Cardiac muscle cell (in vitro differentiated cells and primary cell): ENCODE measurements at regions not wholly inside any gene's neighbourhood (a gene's known extent, or its start where the extent isn't known, plus 50 kb on each side); places are given as distances from the start of the nearest gene placed in this dataset.

Experiments used
- DNase-seq, 2 donors: peaks; one replicate each; pipeline versions ENCODE4 v3.0.0 to v3.0.0-alpha.2; 2010 to 2017; ENCODE audit warnings: low read depth in 1 of 2, low spot score in 1 of 2
- H3K27ac ChIP-seq: fragments of 200-600 bp; sonication (generic); 2 replicates; pipeline ENCODE4 v1.5.1; 2016
- H3K27me3 ChIP-seq: fragments of 200-600 bp; sonication (generic); 2 replicates; pipeline ENCODE4 v1.6.0; 2016; ENCODE audit warnings: control low read depth
- H3K36me3 ChIP-seq: fragments of 200-600 bp; sonication (generic); 2 replicates; pipeline ENCODE4 v1.5.1; 2016; ENCODE audit warnings: control low read depth
- H3K4me1 ChIP-seq: fragments of 200-600 bp; sonication (generic); 2 replicates; pipeline ENCODE4 v1.8.1; 2017; ENCODE audit warnings: low read depth, mild to moderate bottlenecking, mixed run types
- H3K4me3 ChIP-seq: fragments of 200-600 bp; sonication (generic); 2 replicates; pipeline ENCODE4 v1.5.1; 2016; ENCODE audit warnings: mild to moderate bottlenecking
- H3K9me3 ChIP-seq: fragments of 200-600 bp; sonication (generic); 2 replicates; pipeline ENCODE4 v1.5.1; 2017; ENCODE audit warnings: low read depth, mild to moderate bottlenecking, control low read depth
- TF ChIP-seq, protein P1 (sequence below): IDR thresholded peaks from 2 replicates; pipeline ENCODE4 v1.5.1; 2012; ENCODE audit warnings: low read depth, mild to moderate bottlenecking, low read length

DNA sequence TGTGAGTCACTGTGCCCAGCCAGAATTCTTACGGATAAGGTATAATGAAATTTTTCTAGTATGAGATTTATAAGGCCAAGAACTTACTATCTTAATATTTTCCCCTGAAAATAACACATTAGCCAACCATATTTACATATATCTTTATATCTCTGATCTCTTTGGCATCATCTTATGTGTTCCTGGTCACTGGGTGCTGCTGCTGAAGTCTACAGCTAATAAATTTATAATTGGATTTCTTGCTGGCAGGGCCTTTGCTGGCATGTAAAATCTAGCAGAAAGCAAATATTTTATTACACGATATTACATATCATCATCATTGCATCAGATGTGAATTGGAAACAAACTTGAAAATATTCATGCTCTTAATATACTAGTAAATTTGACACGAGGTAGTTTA, 590.7 kb downstream of the ANXA1 start:
- Histone ChIP-seq H3K4me1 (no peaks in the 10 kb centered on the region), H3K27me3 (no peaks in the 10 kb centered on the region), H3K27ac (no peak overlapping the region), H3K36me3 (no peaks in the 10 kb centered on the region), H3K4me3 (no peak overlapping the region), H3K9me3 (no peaks in the 10 kb centered on the region)
- DNase-seq = no peak
- TF ChIP-seq, protein P1, sequence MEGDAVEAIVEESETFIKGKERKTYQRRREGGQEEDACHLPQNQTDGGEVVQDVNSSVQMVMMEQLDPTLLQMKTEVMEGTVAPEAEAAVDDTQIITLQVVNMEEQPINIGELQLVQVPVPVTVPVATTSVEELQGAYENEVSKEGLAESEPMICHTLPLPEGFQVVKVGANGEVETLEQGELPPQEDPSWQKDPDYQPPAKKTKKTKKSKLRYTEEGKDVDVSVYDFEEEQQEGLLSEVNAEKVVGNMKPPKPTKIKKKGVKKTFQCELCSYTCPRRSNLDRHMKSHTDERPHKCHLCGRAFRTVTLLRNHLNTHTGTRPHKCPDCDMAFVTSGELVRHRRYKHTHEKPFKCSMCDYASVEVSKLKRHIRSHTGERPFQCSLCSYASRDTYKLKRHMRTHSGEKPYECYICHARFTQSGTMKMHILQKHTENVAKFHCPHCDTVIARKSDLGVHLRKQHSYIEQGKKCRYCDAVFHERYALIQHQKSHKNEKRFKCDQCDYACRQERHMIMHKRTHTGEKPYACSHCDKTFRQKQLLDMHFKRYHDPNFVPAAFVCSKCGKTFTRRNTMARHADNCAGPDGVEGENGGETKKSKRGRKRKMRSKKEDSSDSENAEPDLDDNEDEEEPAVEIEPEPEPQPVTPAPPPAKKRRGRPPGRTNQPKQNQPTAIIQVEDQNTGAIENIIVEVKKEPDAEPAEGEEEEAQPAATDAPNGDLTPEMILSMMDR = no peak

DNA sequence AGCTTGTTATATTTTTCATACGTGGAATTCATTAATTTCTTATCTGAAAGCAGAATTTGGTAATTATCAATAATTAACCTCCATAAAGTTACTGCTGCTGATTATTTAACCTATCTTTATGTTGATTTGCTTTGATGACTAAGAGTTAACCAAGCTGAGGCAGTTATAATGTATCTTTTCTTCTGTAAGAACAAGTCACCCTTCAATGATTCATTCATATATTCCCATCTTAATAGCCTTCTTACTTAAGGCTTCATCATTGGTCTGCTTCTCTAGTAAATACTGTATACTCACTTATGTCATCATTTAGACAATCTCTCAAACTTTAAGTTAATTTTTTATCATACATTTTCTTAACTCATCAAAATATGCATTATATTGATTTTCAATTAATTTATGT, 592.2 kb downstream of the ANXA1 start:
- no peaks in the 10 kb centered on the region for H3K4me1 ChIP-seq
- TF ChIP-seq, protein P1 = no peak
- no peak for DNase-seq

DNA sequence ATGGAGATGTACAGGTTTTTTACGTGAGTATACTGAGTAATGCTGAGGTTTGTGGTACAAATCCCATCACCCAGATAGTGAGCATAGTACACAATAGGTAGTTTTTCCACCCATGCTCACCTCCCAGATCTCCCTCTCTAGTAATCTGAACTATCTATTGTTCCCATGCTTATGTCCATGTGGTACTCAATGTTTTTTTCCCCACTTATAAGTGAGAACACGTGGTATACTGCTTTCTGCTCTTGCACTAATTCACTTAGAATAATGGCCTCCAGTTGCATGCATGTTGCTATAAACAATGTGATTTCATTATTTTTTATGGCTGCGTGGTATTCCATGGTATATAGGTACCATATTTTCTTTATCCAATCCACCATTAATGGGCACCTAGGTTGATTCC, 593.9 kb downstream of the ANXA1 start:
- DNase-seq = no peak
- TF ChIP-seq, protein P1 = no peak
- Histone ChIP-seq H3K27me3 (no peaks in the 10 kb centered on the region), H3K4me1 (no peaks in the 10 kb centered on the region), H3K36me3 (no peaks in the 10 kb centered on the region), H3K9me3 (no peaks in the 10 kb centered on the region), H3K4me3 (no peak overlapping the region), H3K27ac (no peak overlapping the region)

More for the DNA sequence above, 592.2 kb downstream of the ANXA1 start:
- H3K9me3 ChIP-seq = no peaks in the 10 kb centered on the region
- no peaks in the 10 kb centered on the region for H3K36me3 ChIP-seq
- no peaks in the 10 kb centered on the region for H3K27me3 ChIP-seq
- no peak overlapping the region for H3K27ac ChIP-seq
- no peak overlapping the region for H3K4me3 ChIP-seq

DNA sequence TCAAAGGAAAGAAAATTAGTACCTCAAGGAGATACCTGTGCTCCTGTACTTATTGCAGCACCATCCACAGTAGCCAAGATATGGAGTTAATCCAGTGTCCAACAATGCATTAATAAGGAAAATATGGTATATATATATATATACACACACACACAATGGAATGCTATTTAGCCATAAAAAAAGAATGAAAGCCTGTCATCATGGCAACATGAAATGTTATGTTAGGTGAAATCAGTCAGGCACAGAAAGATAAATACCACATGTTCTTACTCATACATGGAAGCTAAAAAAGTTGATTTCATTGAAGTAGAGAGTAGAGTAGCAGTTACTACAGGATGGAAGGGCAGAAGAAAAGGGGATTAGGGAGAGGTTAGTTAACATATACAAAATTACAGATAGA, 601.5 kb downstream of the ANXA1 start:
- DNase-seq = no peak
- H3K4me3 ChIP-seq = no peak overlapping the region
- no peaks in the 10 kb centered on the region for H3K4me1 ChIP-seq
- TF ChIP-seq, protein P1 = no peak
- H3K36me3 ChIP-seq = no peaks in the 10 kb centered on the region
- H3K9me3 ChIP-seq = no peaks in the 10 kb centered on the region
- H3K27me3 ChIP-seq = no peaks in the 10 kb centered on the region
- no peak overlapping the region for H3K27ac ChIP-seq

DNA sequence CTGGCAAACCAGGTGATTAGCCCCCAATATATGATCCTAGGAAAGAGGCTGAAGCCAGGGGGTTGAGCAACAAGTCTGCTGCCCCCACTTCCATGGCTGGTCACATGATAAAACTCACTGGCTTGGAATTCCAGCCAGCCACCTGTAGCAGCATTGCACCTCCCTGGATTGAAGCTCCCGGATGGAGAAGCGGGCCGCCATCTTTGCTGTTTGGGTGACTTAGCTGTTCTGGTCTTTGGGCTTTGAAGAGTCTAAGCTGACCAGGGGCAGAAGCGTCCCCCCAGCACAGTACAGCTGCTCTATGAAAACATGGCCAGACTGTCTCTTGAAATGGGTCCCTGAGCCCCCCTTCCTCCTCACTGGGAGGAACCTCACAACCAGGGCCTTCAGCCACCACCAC, 610.2 kb downstream of the ANXA1 start:
- Histone ChIP-seq H3K9me3 (no peaks in the 10 kb centered on the region), H3K27ac (no peak overlapping the region), H3K4me3 (no peak overlapping the region), H3K36me3 (no peaks in the 10 kb centered on the region), H3K27me3 (no peaks in the 10 kb centered on the region), H3K4me1 (no peaks in the 10 kb centered on the region)
- no peak for DNase-seq
- TF ChIP-seq, protein P1 = no peak

DNA sequence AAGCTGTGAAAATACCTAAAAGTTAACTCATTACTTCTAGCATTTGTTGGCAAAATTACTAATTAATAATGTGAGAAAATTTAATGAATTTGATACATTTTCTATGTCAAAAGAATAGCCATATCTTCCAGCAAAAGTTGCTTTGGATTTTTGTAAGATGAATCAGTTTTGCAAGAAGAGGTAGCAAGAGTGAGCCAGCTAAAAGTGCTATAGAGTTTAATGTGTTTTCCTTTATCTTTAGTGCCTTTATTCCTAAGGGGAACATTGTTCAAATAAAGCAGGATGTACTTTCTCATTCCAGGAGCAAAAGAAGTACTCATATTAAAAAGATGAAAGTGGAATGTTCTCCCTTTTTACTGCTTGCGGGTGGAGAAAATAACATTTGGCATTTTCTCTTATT, 622.2 kb downstream of the ANXA1 start:
- H3K4me1 ChIP-seq = no peaks in the 10 kb centered on the region
- H3K27me3 ChIP-seq = no peaks in the 10 kb centered on the region
- H3K9me3 ChIP-seq = no peaks in the 10 kb centered on the region
- no peak overlapping the region for H3K4me3 ChIP-seq
- H3K36me3 ChIP-seq = no peaks in the 10 kb centered on the region
- peak in 1 of 2 donors; percentile 23 for DNase-seq
- no peak overlapping the region for H3K27ac ChIP-seq
- TF ChIP-seq, protein P1 = no peak
